B cell (primary cell): ENCODE measurements at regions not wholly inside any gene's neighbourhood (a gene's known extent, or its start where the extent isn't known, plus 50 kb on each side); places are given as distances from the start of the nearest gene placed in this dataset.

ENCODE experiments used
- ATAC-seq: fragments of 200-7000 bp; cut with Tn5 transposase; one replicate; pipeline ENCODE4 v1.10.0; 2021; ENCODE audit warnings: low read depth, mild to moderate bottlenecking, moderate number of reproducible peaks, moderate library complexity
- CTCF ChIA-PET: fragments of 350-600 bp; sonication (Branson Sonifier 250); formaldehyde crosslinking; loops from one replicate; lab custom pipeline; 2021; ENCODE audit warnings: antibody characterized with exemption, inconsistent platforms; lab: Charles Lee
- POLR2A ChIA-PET: fragments of 350-600 bp; sonication (Branson Sonifier 250); formaldehyde crosslinking; loops from one replicate; lab custom pipeline; 2021; ENCODE audit warnings: antibody characterized with exemption; lab: Charles Lee
- DNase-seq: peaks from one replicate; pipeline ENCODE4 v3.0.0; 2013
- H2AFZ ChIP-seq: 2 replicates; pipeline ENCODE4 v1.6.1; 2012; ENCODE audit warnings: mild to moderate bottlenecking, low read depth, low read length; ENCODE audit not compliant: insufficient read depth, poor library complexity, severe bottlenecking
- H3K27ac ChIP-seq, 2 donors: 1 replicate in 1 of 2; 2 replicates in 1 of 2; pipeline ENCODE4 v1.5.1; 2012 to 2013; ENCODE audit warnings: low read length in 2 of 2, mild to moderate bottlenecking in 2 of 2, moderate library complexity in 1 of 2
- H3K27me3 ChIP-seq, 4 experiments: fragments of 200-600 bp in 1 of 4; sonication (generic) in 1 of 4; replicated peaks in 1 of 4; 1 replicate in 2 of 4; 2 replicates in 2 of 4; pipeline versions ENCODE4 v1.6.1 to v1.7.0; 2013 to 2016; ENCODE audit warnings: low read length in 3 of 4, mild to moderate bottlenecking in 2 of 4, mixed read lengths in 1 of 4, moderate library complexity in 1 of 4; ENCODE audit not compliant: insufficient read depth in 4 of 4, control insufficient read depth in 3 of 4; ENCODE audit errors: control extremely low read depth in 1 of 4
- H3K36me3 ChIP-seq, 2 experiments: replicated peaks in 1 of 2; 1 replicate in 1 of 2; 2 replicates in 1 of 2; pipeline versions ENCODE4 v1.6.1 to v1.7.1; 2013; ENCODE audit warnings: low read length in 1 of 2; ENCODE audit not compliant: insufficient read depth in 2 of 2, control insufficient read depth in 1 of 2; ENCODE audit errors: control extremely low read depth in 1 of 2, extremely low read depth in 1 of 2
- H3K4me1 ChIP-seq, 2 donors: fragments of 200-600 bp in 1 of 2; sonication (generic) in 1 of 2; 1 replicate in 1 of 2; 2 replicates in 1 of 2; pipeline versions ENCODE4 v1.5.1 to v1.6.1; 2013 to 2017; ENCODE audit warnings: low read length in 2 of 2; ENCODE audit not compliant: control insufficient read depth in 2 of 2, insufficient read depth in 2 of 2
- H3K4me2 ChIP-seq: replicated peaks from 2 replicates; pipeline ENCODE3; 2012; ENCODE audit warnings: mild to moderate bottlenecking, low read depth, low read length; ENCODE audit not compliant: poor library complexity, severe bottlenecking
- H3K4me3 ChIP-seq, 5 experiments: fragments of 200-600 bp in 1 of 5; sonication (generic) in 1 of 5; 1 replicate in 3 of 5; 2 replicates in 2 of 5; pipeline versions ENCODE4 v1.5.1 to v1.7.0; 2011 to 2016; ENCODE audit warnings: low read length in 4 of 5, mild to moderate bottlenecking in 4 of 5, low read depth in 2 of 5, control low read depth in 1 of 5, moderate library complexity in 1 of 5; ENCODE audit not compliant: insufficient read depth in 1 of 5; ENCODE audit errors: control extremely low read depth in 1 of 5, extremely low read depth in 1 of 5
- H3K79me2 ChIP-seq: fragments of 200-600 bp; sonication (generic); one replicate; pipeline ENCODE4 v1.6.0; 2016; ENCODE audit warnings: low read length; ENCODE audit not compliant: control insufficient read depth, insufficient read depth
- H3K9ac ChIP-seq: fragments of 200-600 bp; sonication (generic); 2 replicates; pipeline ENCODE4 v1.6.1; 2017; ENCODE audit warnings: mild to moderate bottlenecking, low read length, moderate library complexity
- H3K9me3 ChIP-seq, 3 donors: one replicate each; pipeline versions ENCODE4 v1.6.1 to v1.7.1; 2013; ENCODE audit warnings: low read length in 2 of 3; ENCODE audit not compliant: control insufficient read depth in 2 of 3, insufficient read depth in 1 of 3; ENCODE audit errors: control extremely low read depth in 1 of 3
- H4K20me1 ChIP-seq: 2 replicates; pipeline ENCODE4 v1.6.0; 2012; ENCODE audit warnings: mild to moderate bottlenecking, low read length; ENCODE audit not compliant: insufficient read depth, control insufficient read depth, poor library complexity, severe bottlenecking
- H3K27ac Mint-ChIP-seq: one replicate; pipeline ENCODE4 v1.8.0; 2021; ENCODE audit warnings: mixed read lengths
- H3K27me3 Mint-ChIP-seq: one replicate; pipeline ENCODE4 v1.8.0; 2021; ENCODE audit warnings: mixed read lengths
- H3K4me1 Mint-ChIP-seq: one replicate; pipeline ENCODE4 v1.8.0; 2021; ENCODE audit warnings: mixed read lengths
- H3K4me3 Mint-ChIP-seq: one replicate; pipeline ENCODE4 v1.8.0; 2021; ENCODE audit warnings: mixed read lengths
- H3K9me3 Mint-ChIP-seq: one replicate; pipeline ENCODE4 v1.8.0; 2022; ENCODE audit warnings: mixed read lengths; ENCODE audit not compliant: insufficient read depth
- CTCF ChIP-seq: fragments of 200-600 bp; IDR thresholded peaks from one replicate; pipeline ENCODE4 v1.8.0; 2022; ENCODE audit warnings: antibody characterized with exemption, mild to moderate bottlenecking
- EZH2 ChIP-seq: IDR thresholded peaks from 2 replicates; pipeline ENCODE4 v1.6.1; 2012; ENCODE audit warnings: borderline replicate concordance, low read depth, mild to moderate bottlenecking, moderate library complexity, low read length; ENCODE audit not compliant: insufficient read depth, poor library complexity, severe bottlenecking
- WGBS: methylation state at CpG from one replicate; pipeline ENCODE4 v1.1.5; 2013; ENCODE audit warnings: missing lambda C conversion rate; ENCODE audit not compliant: insufficient coverage; 5-methylcytosine and 5-hydroxymethylcytosine counted together
- intact Hi-C: fragments of 100-400 bp; cut with micrococcal nuclease; formaldehyde crosslinking; loops from one replicate; pipeline ENCODE4 v1.10.0; 2022

GRCh38 chr3:10748040-10748439 lies 68.0 kb upstream of the SLC6A11 start:
- Mint-ChIP-seq H3K9me3 (no peaks in the 10 kb centered on the region), H3K4me1 (no peaks in the 10 kb centered on the region), H3K4me3 (no peak overlapping the region), H3K27ac (no peak overlapping the region), H3K27me3 (peaks cover 9% of the 10 kb centered on the region)
- peaks cover 0 to 8% (median 0%) of the 10 kb centered on the region in 4 experiments for H3K27me3 ChIP-seq
- ChIA-PET POLR2A (no interaction called here), CTCF (interaction anchor here (1.2 to 4.1 kb wide), 4 partner anchors 9 to 13 kb away, joined by 3 to 29 read pairs (median 5); no protein-coding TSS in a partner anchor)
- intact Hi-C loops: no loop called here
- no peak overlapping the region for H2AFZ ChIP-seq
- H3K27ac ChIP-seq: no peak overlapping the region
- no peak for ATAC-seq
- no peak for DNase-seq
- no peak overlapping the region for H3K4me3 ChIP-seq
- H3K9me3 ChIP-seq: peaks cover 0 to 3% (median 0%) of the 10 kb centered on the region in 3 donors
- 50% methylated on average over 1 of the region's 1 CpG for WGBS
- H4K20me1 ChIP-seq: no peaks in the 10 kb centered on the region
- H3K79me2 ChIP-seq: no peaks in the 10 kb centered on the region
- H3K9ac ChIP-seq: no peak overlapping the region
- H3K36me3 ChIP-seq: no peaks in the 10 kb centered on the region
- TF ChIP-seq CTCF (no peak), EZH2 (no peak)
- H3K4me1 ChIP-seq: no peaks in the 10 kb centered on the region
- H3K4me2 ChIP-seq: no peak overlapping the region

GRCh38 chr3:10753964-10754363 lies 62.1 kb upstream of the SLC6A11 start:
- H3K9me3 Mint-ChIP-seq: no peaks in the 10 kb centered on the region
- no peaks in the 10 kb centered on the region for H3K4me1 ChIP-seq

More at GRCh38 chr3:10753964-10754363, 62.1 kb upstream of the SLC6A11 start:
- Histone ChIP-seq H3K9ac (no peak overlapping the region), H3K4me3 (no peak overlapping the region), H3K9me3 (peaks cover 0 to 9% (median 0%) of the 10 kb centered on the region in 3 donors), H4K20me1 (no peaks in the 10 kb centered on the region), H3K27me3 (peaks cover 0 to 12% (median 5%) of the 10 kb centered on the region in 4 experiments), H3K79me2 (no peaks in the 10 kb centered on the region), H3K4me2 (no peak overlapping the region), H3K27ac (no peak overlapping the region), H3K36me3 (no peaks in the 10 kb centered on the region), H2AFZ (no peak overlapping the region)
- no peak for DNase-seq
- POLR2A ChIA-PET: no interaction called here
- no peak for TF ChIP-seq CTCF
- no peak for TF ChIP-seq EZH2
- CTCF ChIA-PET: interaction anchor here (4.4 kb wide), 1 partner anchor 14 kb away, joined by 22 read pairs; no protein-coding TSS in a partner anchor
- no peaks in the 10 kb centered on the region for H3K4me1 Mint-ChIP-seq
- H3K27me3 Mint-ChIP-seq: peaks cover 28% of the 10 kb centered on the region
- no peak for ATAC-seq
- intact Hi-C loops: no loop called here
- 0% methylated on average over 2 of the region's 6 CpGs for WGBS
- no peak overlapping the region for H3K4me3 Mint-ChIP-seq
- H3K27ac Mint-ChIP-seq: no peak overlapping the region
